ENCODE measurements at regions not wholly inside any gene's neighbourhood (a gene's known extent, or its start where the extent isn't known, plus 50 kb on each side); places are given as distances from the start of the nearest gene placed in this dataset.

GRCh38 chr16:55171241-55171640 lies 152.8 kb upstream of the IRX6 start:
- TF ChIP-seq EP300 (IDR thresholded peaks at IDR 0.05), result no peak
- no peak for TF ChIP-seq CTCF (IDR thresholded peaks at IDR 0.05)
- TF ChIP-seq POLR2AphosphoS5 (IDR thresholded peaks at IDR 0.05), result no peak
- no peak for TF ChIP-seq POLR2A (IDR thresholded peaks at IDR 0.05)
- H3K4me1 ChIP-seq, result no peaks in the 10 kb centered on the region
- 89% methylated on average over 2 of the region's 2 CpGs for WGBS
- H3K27me3 ChIP-seq, result no peaks in the 10 kb centered on the region
- H3K27ac ChIP-seq, result no peak overlapping the region
- no peaks in the 10 kb centered on the region for H3K36me3 ChIP-seq
- no peak overlapping the region for H3K4me3 ChIP-seq
- no peak for DNase-seq (ENCODE audit: low spot score in 2 of 2)
- no peaks in the 10 kb centered on the region for H3K9me3 ChIP-seq

GRCh38 chr16:55175389-55175788 lies 148.6 kb upstream of the IRX6 start:
- 54% methylated on average over 6 of the region's 6 CpGs for WGBS
- no peak for DNase-seq (ENCODE audit: low spot score in 2 of 2)
- no peaks in the 10 kb centered on the region for H3K4me1 ChIP-seq
- no peaks in the 10 kb centered on the region for H3K36me3 ChIP-seq
- H3K9me3 ChIP-seq, result no peaks in the 10 kb centered on the region
- H3K27ac ChIP-seq, result no peak overlapping the region
- no peak for TF ChIP-seq EP300 (IDR thresholded peaks at IDR 0.05)
- H3K4me3 ChIP-seq, result no peak overlapping the region
- no peaks in the 10 kb centered on the region for H3K27me3 ChIP-seq

- Histone ChIP-seq H3K4me3 (no peak overlapping the region), H3K4me1 (no peaks in the 10 kb centered on the region), H3K27me3 (no peaks in the 10 kb centered on the region), H3K27ac (no peak overlapping the region), H3K36me3 (no peaks in the 10 kb centered on the region), H3K9me3 (no peaks in the 10 kb centered on the region)
- DNase-seq (ENCODE audit: low spot score in 2 of 2), result no peak
- WGBS, result 87% methylated on average over 3 of the region's 3 CpGs
- TF ChIP-seq POLR2AphosphoS5 (IDR thresholded peaks at IDR 0.05), result no peak
- TF ChIP-seq POLR2A (IDR thresholded peaks at IDR 0.05), result no peak
- TF ChIP-seq EP300 (IDR thresholded peaks at IDR 0.05), result no peak
- TF ChIP-seq CTCF (IDR thresholded peaks at IDR 0.05), result no peak
These were observed 147.1 kb upstream of the IRX6 start for GRCh38 chr16:55176901-55177300.

GRCh38 chr16:55179411-55179810 lies 144.6 kb upstream of the IRX6 start:
- WGBS, result 58% methylated on average over 1 of the region's 1 CpG
- Histone ChIP-seq H3K36me3 (no peaks in the 10 kb centered on the region), H3K27ac (no peak overlapping the region), H3K4me1 (no peaks in the 10 kb centered on the region), H3K9me3 (no peaks in the 10 kb centered on the region), H3K27me3 (peaks cover 11% of the 10 kb centered on the region), H3K4me3 (no peak overlapping the region)
- DNase-seq (ENCODE audit: low spot score in 2 of 2), result no peak
- TF ChIP-seq POLR2A (IDR thresholded peaks at IDR 0.05) (no peak), POLR2AphosphoS5 (IDR thresholded peaks at IDR 0.05) (no peak), CTCF (IDR thresholded peaks at IDR 0.05) (no peak), EP300 (IDR thresholded peaks at IDR 0.05) (no peak)

- Histone ChIP-seq H3K27me3 (peaks cover 11% of the 10 kb centered on the region), H3K36me3 (no peaks in the 10 kb centered on the region), H3K27ac (no peak overlapping the region), H3K4me1 (no peaks in the 10 kb centered on the region), H3K4me3 (no peak overlapping the region), H3K9me3 (no peaks in the 10 kb centered on the region)
- DNase-seq (ENCODE audit: low spot score in 2 of 2), result no peak
- 81% methylated on average over 15 of the region's 15 CpGs for WGBS
- TF ChIP-seq CTCF (IDR thresholded peaks at IDR 0.05) (no peak), POLR2A (IDR thresholded peaks at IDR 0.05) (no peak), POLR2AphosphoS5 (IDR thresholded peaks at IDR 0.05) (no peak), EP300 (IDR thresholded peaks at IDR 0.05) (no peak)
These were observed 144.0 kb upstream of the IRX6 start for GRCh38 chr16:55179852-55180585.

- no peak overlapping the region for H3K27ac ChIP-seq
- no peaks in the 10 kb centered on the region for H3K4me1 ChIP-seq
- H3K4me3 ChIP-seq, result no peak overlapping the region
- peaks cover 28% of the 10 kb centered on the region for H3K27me3 ChIP-seq
- no peak for DNase-seq (ENCODE audit: low spot score in 2 of 2)
- no peaks in the 10 kb centered on the region for H3K9me3 ChIP-seq
- H3K36me3 ChIP-seq, result no peaks in the 10 kb centered on the region
- TF ChIP-seq POLR2AphosphoS5 (IDR thresholded peaks at IDR 0.05) (no peak), CTCF (IDR thresholded peaks at IDR 0.05) (no peak), POLR2A (IDR thresholded peaks at IDR 0.05) (no peak), EP300 (IDR thresholded peaks at IDR 0.05) (no peak)
These were observed 140.0 kb upstream of the IRX6 start for GRCh38 chr16:55184052-55184451.
